ENCODE measurements at regions not wholly inside any gene's neighbourhood (a gene's known extent, or its start where the extent isn't known, plus 50 kb on each side); places are given as distances from the start of the nearest gene placed in this dataset.

DNA sequence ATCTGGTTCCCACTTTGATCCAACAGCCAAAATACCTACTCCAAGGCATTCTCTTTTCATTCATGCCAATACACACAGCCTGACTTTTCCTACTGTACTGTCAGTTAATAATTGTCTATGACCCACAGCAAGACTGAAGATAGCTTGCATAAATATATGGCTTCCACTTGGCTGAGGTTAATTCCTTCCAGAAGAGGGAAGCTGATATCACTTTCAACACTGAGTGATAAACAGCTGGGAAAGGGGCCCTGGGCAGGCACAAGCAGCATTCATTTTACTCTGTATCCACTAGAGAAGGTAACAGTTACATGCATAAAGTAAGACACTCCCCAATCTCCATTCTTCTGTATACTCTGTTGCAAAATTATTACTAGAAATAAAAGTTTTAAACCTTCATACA is 200.2 kb upstream of the UGT8 start:
- DNase-seq, result no peak
- intact Hi-C loops (cut with DNase I; ENCODE audit: low total_unique reads), result no loop called here
- H3K27ac ChIP-seq, result no peak overlapping the region
- H3K36me3 ChIP-seq (ENCODE audit: low read depth, missing control alignments), result no peaks in the 10 kb centered on the region
- TF ChIP-seq POLR2A (IDR thresholded peaks at IDR 0.05), result no peak
- TF ChIP-seq, protein P1, sequence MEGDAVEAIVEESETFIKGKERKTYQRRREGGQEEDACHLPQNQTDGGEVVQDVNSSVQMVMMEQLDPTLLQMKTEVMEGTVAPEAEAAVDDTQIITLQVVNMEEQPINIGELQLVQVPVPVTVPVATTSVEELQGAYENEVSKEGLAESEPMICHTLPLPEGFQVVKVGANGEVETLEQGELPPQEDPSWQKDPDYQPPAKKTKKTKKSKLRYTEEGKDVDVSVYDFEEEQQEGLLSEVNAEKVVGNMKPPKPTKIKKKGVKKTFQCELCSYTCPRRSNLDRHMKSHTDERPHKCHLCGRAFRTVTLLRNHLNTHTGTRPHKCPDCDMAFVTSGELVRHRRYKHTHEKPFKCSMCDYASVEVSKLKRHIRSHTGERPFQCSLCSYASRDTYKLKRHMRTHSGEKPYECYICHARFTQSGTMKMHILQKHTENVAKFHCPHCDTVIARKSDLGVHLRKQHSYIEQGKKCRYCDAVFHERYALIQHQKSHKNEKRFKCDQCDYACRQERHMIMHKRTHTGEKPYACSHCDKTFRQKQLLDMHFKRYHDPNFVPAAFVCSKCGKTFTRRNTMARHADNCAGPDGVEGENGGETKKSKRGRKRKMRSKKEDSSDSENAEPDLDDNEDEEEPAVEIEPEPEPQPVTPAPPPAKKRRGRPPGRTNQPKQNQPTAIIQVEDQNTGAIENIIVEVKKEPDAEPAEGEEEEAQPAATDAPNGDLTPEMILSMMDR (IDR thresholded peaks at IDR 0.05), result no peak
- no peak overlapping the region for H3K4me3 ChIP-seq
- H3K9me3 ChIP-seq, result no peaks in the 10 kb centered on the region
- H3K4me1 ChIP-seq, result no peaks in the 10 kb centered on the region
- H3K27me3 ChIP-seq, result no peaks in the 10 kb centered on the region

DNA sequence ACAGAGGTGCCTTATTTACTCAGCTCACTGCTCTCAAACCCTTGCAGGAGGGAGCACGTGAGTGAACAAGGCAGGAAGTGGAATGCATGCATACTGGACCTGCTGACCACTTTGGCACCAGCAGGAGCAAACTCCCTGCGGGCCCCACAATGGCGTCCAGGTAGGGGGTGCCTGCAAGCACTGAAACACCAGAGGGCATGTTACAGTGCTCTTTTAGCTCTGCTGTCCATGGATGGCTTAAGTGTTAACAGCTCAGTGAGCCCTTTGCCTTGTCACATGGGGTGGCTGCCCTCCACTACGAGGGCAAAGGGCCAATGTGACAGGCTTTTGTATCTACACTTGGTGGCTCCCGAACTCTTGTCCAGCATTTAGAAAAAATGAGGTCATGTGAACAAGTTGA is 199.5 kb upstream of the UGT8 start:
- no peaks in the 10 kb centered on the region for H3K36me3 ChIP-seq (ENCODE audit: low read depth, missing control alignments)
- H3K27me3 ChIP-seq, result no peaks in the 10 kb centered on the region
- intact Hi-C loops (cut with DNase I; ENCODE audit: low total_unique reads), result no loop called here
- no peaks in the 10 kb centered on the region for H3K4me1 ChIP-seq
- TF ChIP-seq, protein P1 (IDR thresholded peaks at IDR 0.05), result no peak
- TF ChIP-seq POLR2A (IDR thresholded peaks at IDR 0.05), result no peak
- no peak overlapping the region for H3K27ac ChIP-seq
- WGBS, 2 donors, result 59% methylated on average over 5 of the region's 5 CpGs
- no peak for DNase-seq
- H3K9me3 ChIP-seq, result no peaks in the 10 kb centered on the region
- H3K4me3 ChIP-seq, result no peak overlapping the region

DNA sequence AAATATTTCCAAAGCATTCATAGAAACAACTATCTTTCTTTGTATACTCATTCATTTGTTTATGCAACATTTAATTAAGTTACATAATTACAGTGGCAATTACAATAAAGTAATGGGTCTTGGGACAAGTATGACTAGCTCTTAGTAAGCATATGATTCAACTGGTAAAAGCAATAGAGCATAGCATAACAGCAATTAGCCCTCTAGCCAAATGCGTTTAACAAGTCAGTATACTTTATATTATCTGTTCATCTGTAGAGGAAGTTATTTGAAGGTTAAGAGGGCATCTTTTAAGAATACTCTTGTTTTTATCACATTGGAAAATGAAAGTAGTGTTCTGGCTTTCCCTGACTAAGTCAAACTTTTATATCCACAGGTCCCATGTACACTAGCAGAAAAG is 198.1 kb upstream of the UGT8 start:
- H3K36me3 ChIP-seq (ENCODE audit: low read depth, missing control alignments), result no peaks in the 10 kb centered on the region
- intact Hi-C loops (cut with DNase I; ENCODE audit: low total_unique reads), result no loop called here
- H3K9me3 ChIP-seq, result no peaks in the 10 kb centered on the region
- DNase-seq, result no peak
- no peak overlapping the region for H3K4me3 ChIP-seq
- 74 to 76% methylated on average over 1 of the region's 1 CpG for WGBS, 2 donors
- no peak overlapping the region for H3K27ac ChIP-seq
- H3K27me3 ChIP-seq, result no peaks in the 10 kb centered on the region
- H3K4me1 ChIP-seq, result no peaks in the 10 kb centered on the region
- no peak for TF ChIP-seq POLR2A (IDR thresholded peaks at IDR 0.05)
- TF ChIP-seq, protein P1 (IDR thresholded peaks at IDR 0.05), result no peak

DNA sequence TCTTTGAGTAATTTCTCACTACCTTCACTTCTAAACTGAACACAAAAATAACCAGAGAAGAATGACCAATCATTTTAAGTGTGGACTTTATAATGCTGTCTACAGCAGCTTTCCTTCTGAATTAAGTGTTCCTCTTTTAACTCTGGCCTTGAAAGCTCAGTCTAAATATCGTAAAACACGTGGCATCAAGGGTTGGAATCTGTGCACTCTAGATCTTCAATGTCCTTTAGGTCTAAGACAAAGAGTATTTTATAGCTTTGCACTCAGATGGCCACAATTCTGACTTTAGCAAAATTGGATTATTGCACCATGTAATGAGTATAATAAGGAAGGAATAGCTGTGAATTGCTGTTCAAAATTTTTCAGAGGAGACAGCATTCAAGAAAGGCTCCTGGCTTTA is 197.1 kb upstream of the UGT8 start:
- Histone ChIP-seq H3K27me3 (no peaks in the 10 kb centered on the region), H3K4me3 (no peak overlapping the region), H3K4me1 (no peaks in the 10 kb centered on the region), H3K36me3 (ENCODE audit: low read depth, missing control alignments) (no peaks in the 10 kb centered on the region), H3K9me3 (no peaks in the 10 kb centered on the region), H3K27ac (no peak overlapping the region)
- no peak for DNase-seq
- WGBS, 2 donors, result 38 to 52% methylated on average over 2 of the region's 2 CpGs
- TF ChIP-seq, protein P1 (IDR thresholded peaks at IDR 0.05), result no peak
- intact Hi-C loops (cut with DNase I; ENCODE audit: low total_unique reads), result no loop called here

DNA sequence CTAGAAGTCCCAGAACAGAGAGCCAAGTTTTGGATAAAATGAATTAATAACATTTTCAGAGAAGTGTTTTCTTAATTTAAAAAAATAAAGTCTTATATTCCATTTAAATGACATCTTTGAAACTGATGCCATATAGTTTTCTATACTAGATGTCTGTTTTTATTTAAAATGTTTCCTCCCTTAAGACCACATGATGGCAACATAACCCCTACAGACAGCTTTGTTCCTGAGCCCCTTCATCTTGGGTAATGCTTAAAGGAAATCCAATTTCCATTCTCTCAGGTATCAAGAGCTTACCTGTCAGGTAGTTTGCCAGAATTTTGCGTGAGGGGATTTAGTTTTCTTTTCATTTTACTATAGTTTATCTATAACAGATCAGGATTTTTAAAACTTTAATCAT is 181.4 kb upstream of the UGT8 start:
- H3K9me3 ChIP-seq, result no peaks in the 10 kb centered on the region
- no peak for DNase-seq
- intact Hi-C loops (cut with DNase I; ENCODE audit: low total_unique reads), result no loop called here
- 52 to 67% methylated on average over 1 of the region's 1 CpG for WGBS, 2 donors
- H3K36me3 ChIP-seq (ENCODE audit: low read depth, missing control alignments), result no peaks in the 10 kb centered on the region
- H3K4me1 ChIP-seq, result no peaks in the 10 kb centered on the region
- no peak for TF ChIP-seq POLR2A (IDR thresholded peaks at IDR 0.05)
- TF ChIP-seq, protein P1 (IDR thresholded peaks at IDR 0.05), result no peak
- H3K4me3 ChIP-seq, result no peak overlapping the region
- no peaks in the 10 kb centered on the region for H3K27me3 ChIP-seq
- no peak overlapping the region for H3K27ac ChIP-seq

Measured in testis (tissue), 2 donors.